HG03520 (cell line): ENCODE measurements at regions not wholly inside any gene's neighbourhood (a gene's known extent, or its start where the extent isn't known, plus 50 kb on each side); places are given as distances from the start of the nearest gene placed in this dataset.
"Not testable (repeated sequence)": the region's sequence is repeated elsewhere in the genome, so short reads cannot be mapped to it uniquely, and the experiment has no call there.

Experiments
- ATAC-seq: cut with Tn5 transposase; IDR thresholded peaks from one replicate; pipeline ENCODE4 v1.9.1; 2021; ENCODE audit warnings: mild to moderate bottlenecking, moderate library complexity; ENCODE audit not compliant: unreplicated experiment

GRCh38 chr3:82198009-82198408 is 436.6 kb upstream of the GBE1 start:
- no peak for ATAC-seq

- no peak for ATAC-seq
Measured at GRCh38 chr3:82196645-82197044, 435.2 kb upstream of the GBE1 start.

- ATAC-seq = no peak
Measured at GRCh38 chr3:82194870-82195269, 433.4 kb upstream of the GBE1 start.

GRCh38 chr3:82186017-82186416 is 424.6 kb upstream of the GBE1 start:
- no peak for ATAC-seq

GRCh38 chr3:82179291-82179690 is 417.8 kb upstream of the GBE1 start:
- no peak for ATAC-seq

GRCh38 chr3:82178291-82178690 is 416.8 kb upstream of the GBE1 start:
- no peak for ATAC-seq

- ATAC-seq = no peak
Measured at GRCh38 chr3:82177774-82178173, 416.3 kb upstream of the GBE1 start.

GRCh38 chr3:82165266-82165665 is 403.8 kb upstream of the GBE1 start:
- ATAC-seq = no peak

GRCh38 chr3:82163907-82164520 is 402.6 kb upstream of the GBE1 start:
- ATAC-seq = peak; percentile 77

- no peak for ATAC-seq
Measured at GRCh38 chr3:82157952-82158351, 396.5 kb upstream of the GBE1 start.

- not testable (repeated sequence) for ATAC-seq
Measured at GRCh38 chr3:82153892-82154291, 392.4 kb upstream of the GBE1 start.

- no peak for ATAC-seq
Measured at GRCh38 chr3:82145742-82146141, 384.3 kb upstream of the GBE1 start.

GRCh38 chr3:82144811-82145210 is 383.4 kb upstream of the GBE1 start:
- no peak for ATAC-seq

- ATAC-seq = no peak
Measured at GRCh38 chr3:82143661-82144412, 382.4 kb upstream of the GBE1 start.

GRCh38 chr3:82141592-82141991 is 380.1 kb upstream of the GBE1 start:
- ATAC-seq = no peak

GRCh38 chr3:82137861-82138260 is 376.4 kb upstream of the GBE1 start:
- no peak for ATAC-seq

GRCh38 chr3:82137050-82137449 is 375.6 kb upstream of the GBE1 start:
- no peak for ATAC-seq

- peak; percentile 89 for ATAC-seq
Measured at GRCh38 chr3:82133070-82133606, 371.7 kb upstream of the GBE1 start.

- ATAC-seq = no peak
Measured at GRCh38 chr3:82132210-82133069, 371.0 kb upstream of the GBE1 start.

GRCh38 chr3:82130046-82130445 is 368.6 kb upstream of the GBE1 start:
- no peak for ATAC-seq

GRCh38 chr3:82129221-82129801 is 367.9 kb upstream of the GBE1 start:
- ATAC-seq = no peak
